ENCODE measurements at regions not wholly inside any gene's neighbourhood (a gene's known extent, or its start where the extent isn't known, plus 50 kb on each side); places are given as distances from the start of the nearest gene placed in this dataset.

GRCh38 chr10:20726381-20726780 lies 170.7 kb downstream of the NEBL start:
- H3K4me3 ChIP-seq, result no peak overlapping the region
- DNase-seq (ENCODE audit: low read depth, low spot score), result no peak
- no peak overlapping the region for H3K27ac ChIP-seq
- H3K9me3 ChIP-seq (ENCODE audit: low read depth, low read length), result no peaks in the 10 kb centered on the region
- H3K36me3 ChIP-seq (ENCODE audit: insufficient read depth, low read length), result no peaks in the 10 kb centered on the region
- H3K9ac ChIP-seq (ENCODE audit: insufficient read length), result no peak overlapping the region
- no peak for TF ChIP-seq FOXP2 (optimal IDR thresholded peaks at IDR 0.05; ENCODE audit: control extremely low read depth, extremely low read length, insufficient read depth)
- TF ChIP-seq POLR2AphosphoS5 (IDR thresholded peaks at IDR 0.05; ENCODE audit: borderline replicate concordance, low read depth, low read length), result no peak
- no peak for TF ChIP-seq EZH2 (IDR thresholded peaks at IDR 0.05)

GRCh38 chr10:20714979-20715378 lies 182.1 kb downstream of the NEBL start:
- TF ChIP-seq FOXP2 (optimal IDR thresholded peaks at IDR 0.05; ENCODE audit: control extremely low read depth, extremely low read length, insufficient read depth) (no peak), EZH2 (IDR thresholded peaks at IDR 0.05) (no peak), POLR2AphosphoS5 (IDR thresholded peaks at IDR 0.05; ENCODE audit: borderline replicate concordance, low read depth, low read length) (no peak)
- no peak overlapping the region for H3K9ac ChIP-seq (ENCODE audit: insufficient read length)
- H3K4me3 ChIP-seq, result no peak overlapping the region
- DNase-seq (ENCODE audit: low read depth, low spot score), result no peak
- no peaks in the 10 kb centered on the region for H3K9me3 ChIP-seq (ENCODE audit: low read depth, low read length)
- H3K36me3 ChIP-seq (ENCODE audit: insufficient read depth, low read length), result no peaks in the 10 kb centered on the region
- no peak overlapping the region for H3K27ac ChIP-seq

GRCh38 chr10:20714518-20714917 lies 182.6 kb downstream of the NEBL start:
- Histone ChIP-seq H3K4me3 (no peak overlapping the region), H3K9ac (ENCODE audit: insufficient read length) (no peak overlapping the region), H3K27ac (no peak overlapping the region), H3K9me3 (ENCODE audit: low read depth, low read length) (no peaks in the 10 kb centered on the region), H3K36me3 (ENCODE audit: insufficient read depth, low read length) (no peaks in the 10 kb centered on the region)
- TF ChIP-seq FOXP2 (optimal IDR thresholded peaks at IDR 0.05; ENCODE audit: control extremely low read depth, extremely low read length, insufficient read depth) (no peak), EZH2 (IDR thresholded peaks at IDR 0.05) (no peak), POLR2AphosphoS5 (IDR thresholded peaks at IDR 0.05; ENCODE audit: borderline replicate concordance, low read depth, low read length) (no peak)
- DNase-seq (ENCODE audit: low read depth, low spot score), result no peak

- no peaks in the 10 kb centered on the region for H3K9me3 ChIP-seq (ENCODE audit: low read depth, low read length)
- no peak overlapping the region for H3K4me3 ChIP-seq
- no peak overlapping the region for H3K27ac ChIP-seq
- DNase-seq (ENCODE audit: low read depth, low spot score), result no peak
- H3K9ac ChIP-seq (ENCODE audit: insufficient read length), result no peak overlapping the region
- no peaks in the 10 kb centered on the region for H3K36me3 ChIP-seq (ENCODE audit: insufficient read depth, low read length)
- no peak for TF ChIP-seq POLR2AphosphoS5 (IDR thresholded peaks at IDR 0.05; ENCODE audit: borderline replicate concordance, low read depth, low read length)
- no peak for TF ChIP-seq FOXP2 (optimal IDR thresholded peaks at IDR 0.05; ENCODE audit: control extremely low read depth, extremely low read length, insufficient read depth)
- no peak for TF ChIP-seq EZH2 (IDR thresholded peaks at IDR 0.05)
Observed at GRCh38 chr10:20713420-20713819, 183.7 kb downstream of the NEBL start.

- Histone ChIP-seq H3K9ac (ENCODE audit: insufficient read length) (no peak overlapping the region), H3K4me3 (no peak overlapping the region), H3K27ac (no peak overlapping the region), H3K36me3 (ENCODE audit: insufficient read depth, low read length) (no peaks in the 10 kb centered on the region), H3K9me3 (ENCODE audit: low read depth, low read length) (no peaks in the 10 kb centered on the region)
- no peak for DNase-seq (ENCODE audit: low read depth, low spot score)
- TF ChIP-seq FOXP2 (optimal IDR thresholded peaks at IDR 0.05; ENCODE audit: control extremely low read depth, extremely low read length, insufficient read depth) (no peak), EZH2 (IDR thresholded peaks at IDR 0.05) (no peak), POLR2AphosphoS5 (IDR thresholded peaks at IDR 0.05; ENCODE audit: borderline replicate concordance, low read depth, low read length) (no peak)
Observed at GRCh38 chr10:20712774-20713173, 184.3 kb downstream of the NEBL start.

GRCh38 chr10:20709708-20710107 lies 187.4 kb downstream of the NEBL start:
- Histone ChIP-seq H3K27ac (no peak overlapping the region), H3K9me3 (ENCODE audit: low read depth, low read length) (no peaks in the 10 kb centered on the region), H3K4me3 (no peak overlapping the region), H3K9ac (ENCODE audit: insufficient read length) (no peak overlapping the region), H3K36me3 (ENCODE audit: insufficient read depth, low read length) (no peaks in the 10 kb centered on the region)
- no peak for TF ChIP-seq POLR2AphosphoS5 (IDR thresholded peaks at IDR 0.05; ENCODE audit: borderline replicate concordance, low read depth, low read length)
- no peak for TF ChIP-seq FOXP2 (optimal IDR thresholded peaks at IDR 0.05; ENCODE audit: control extremely low read depth, extremely low read length, insufficient read depth)
- TF ChIP-seq EZH2 (IDR thresholded peaks at IDR 0.05), result no peak
- DNase-seq (ENCODE audit: low read depth, low spot score), result no peak

- no peak overlapping the region for H3K27ac ChIP-seq
- H3K4me3 ChIP-seq, result no peak overlapping the region
- no peak for TF ChIP-seq POLR2AphosphoS5 (IDR thresholded peaks at IDR 0.05; ENCODE audit: borderline replicate concordance, low read depth, low read length)
- TF ChIP-seq EZH2 (IDR thresholded peaks at IDR 0.05), result no peak
- no peak for TF ChIP-seq FOXP2 (optimal IDR thresholded peaks at IDR 0.05; ENCODE audit: control extremely low read depth, extremely low read length, insufficient read depth)
- H3K36me3 ChIP-seq (ENCODE audit: insufficient read depth, low read length), result no peaks in the 10 kb centered on the region
- DNase-seq (ENCODE audit: low read depth, low spot score), result no peak
- H3K9ac ChIP-seq (ENCODE audit: insufficient read length), result no peak overlapping the region
- H3K9me3 ChIP-seq (ENCODE audit: low read depth, low read length), result no peaks in the 10 kb centered on the region
Observed at GRCh38 chr10:20708305-20708704, 188.8 kb downstream of the NEBL start.

GRCh38 chr10:20707251-20707650 lies 189.9 kb downstream of the NEBL start:
- Histone ChIP-seq H3K4me3 (no peak overlapping the region), H3K27ac (no peak overlapping the region), H3K9ac (ENCODE audit: insufficient read length) (no peak overlapping the region), H3K36me3 (ENCODE audit: insufficient read depth, low read length) (no peaks in the 10 kb centered on the region), H3K9me3 (ENCODE audit: low read depth, low read length) (no peaks in the 10 kb centered on the region)
- DNase-seq (ENCODE audit: low read depth, low spot score), result no peak
- TF ChIP-seq EZH2 (IDR thresholded peaks at IDR 0.05) (no peak), FOXP2 (optimal IDR thresholded peaks at IDR 0.05; ENCODE audit: control extremely low read depth, extremely low read length, insufficient read depth) (no peak), POLR2AphosphoS5 (IDR thresholded peaks at IDR 0.05; ENCODE audit: borderline replicate concordance, low read depth, low read length) (no peak)

- no peak overlapping the region for H3K9ac ChIP-seq (ENCODE audit: insufficient read length)
- DNase-seq (ENCODE audit: low read depth, low spot score), result no peak
- TF ChIP-seq POLR2AphosphoS5 (IDR thresholded peaks at IDR 0.05; ENCODE audit: borderline replicate concordance, low read depth, low read length) (no peak), EZH2 (IDR thresholded peaks at IDR 0.05) (no peak), FOXP2 (optimal IDR thresholded peaks at IDR 0.05; ENCODE audit: control extremely low read depth, extremely low read length, insufficient read depth) (no peak)
- H3K36me3 ChIP-seq (ENCODE audit: insufficient read depth, low read length), result no peaks in the 10 kb centered on the region
- H3K9me3 ChIP-seq (ENCODE audit: low read depth, low read length), result no peaks in the 10 kb centered on the region
- H3K27ac ChIP-seq, result no peak overlapping the region
- no peak overlapping the region for H3K4me3 ChIP-seq
Observed at GRCh38 chr10:20698837-20699236, 198.3 kb downstream of the NEBL start.
